SJCRH30 (cell line): ENCODE measurements at regions not wholly inside any gene's neighbourhood (a gene's known extent, or its start where the extent isn't known, plus 50 kb on each side); places are given as distances from the start of the nearest gene placed in this dataset.
"Not testable (repeated sequence)": the region's sequence is repeated elsewhere in the genome, so short reads cannot be mapped to it uniquely, and the experiment has no call there.

Experiments
- DNase-seq, 2 experiments: peaks; one replicate each; pipeline ENCODE4 v3.0.0-alpha.2; 2015 to 2020
- H3K27ac ChIP-seq: fragments of 250-450 bp; sonication (Bioruptor Pico); 2 replicates; pipeline ENCODE4 v1.5.1; 2020; ENCODE audit warnings: mild to moderate bottlenecking, moderate library complexity
- H3K27me3 ChIP-seq: fragments of 250-450 bp; sonication (Bioruptor Pico); 2 replicates; pipeline ENCODE4 v1.5.1; 2020; ENCODE audit warnings: mild to moderate bottlenecking, moderate library complexity
- H3K36me3 ChIP-seq: fragments of 250-450 bp; sonication (Bioruptor Pico); 2 replicates; pipeline ENCODE4 v1.5.1; 2020; ENCODE audit warnings: mild to moderate bottlenecking, moderate library complexity
- H3K4me1 ChIP-seq: fragments of 250-450 bp; sonication (Bioruptor Pico); 2 replicates; pipeline ENCODE4 v1.5.1; 2020; ENCODE audit warnings: mild to moderate bottlenecking, moderate library complexity
- H3K4me3 ChIP-seq: fragments of 250-450 bp; sonication (Bioruptor Pico); 2 replicates; pipeline ENCODE4 v1.5.1; 2020; ENCODE audit warnings: mild to moderate bottlenecking, moderate library complexity
- H3K9me3 ChIP-seq: fragments of 250-450 bp; sonication (Bioruptor Pico); replicated peaks from 2 replicates; pipeline ENCODE4 v1.5.1; 2020; ENCODE audit warnings: mild to moderate bottlenecking, moderate library complexity

- Histone ChIP-seq H3K4me1 (no peaks in the 10 kb centered on the region), H3K9me3 (no peaks in the 10 kb centered on the region), H3K36me3 (no peaks in the 10 kb centered on the region), H3K27me3 (no peaks in the 10 kb centered on the region), H3K4me3 (no peak overlapping the region), H3K27ac (no peak overlapping the region)
- no peak for DNase-seq
Observed at GRCh38 chr5:145628525-145628924, 206.6 kb downstream of the PRELID2 start.

DNA sequence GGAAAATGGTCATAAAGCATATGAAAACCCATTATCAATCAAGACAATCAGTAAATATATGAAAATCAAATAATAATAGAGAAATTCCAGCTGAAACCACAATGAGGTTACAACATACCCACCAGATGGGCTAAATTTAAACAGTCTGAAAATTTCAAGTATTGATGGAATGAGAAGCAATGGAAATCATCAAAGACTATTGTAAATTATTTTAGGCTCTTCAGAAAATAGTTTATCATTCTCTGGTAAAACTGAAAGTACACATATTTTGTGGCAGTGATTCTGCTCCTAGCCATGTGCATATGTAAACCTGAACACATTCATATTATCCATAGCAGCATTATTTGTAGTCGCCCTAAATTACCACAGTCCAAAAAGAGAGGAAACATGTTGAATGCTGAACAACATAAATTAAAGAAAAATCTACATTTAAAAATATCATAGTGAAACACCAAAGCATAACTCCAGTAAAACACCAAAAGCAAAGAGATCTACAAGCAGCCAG is 215.3 kb downstream of the PRELID2 start:
- no peaks in the 10 kb centered on the region for H3K36me3 ChIP-seq
- DNase-seq = no peak
- no peaks in the 10 kb centered on the region for H3K4me1 ChIP-seq
- no peaks in the 10 kb centered on the region for H3K27me3 ChIP-seq
- H3K9me3 ChIP-seq = no peaks in the 10 kb centered on the region
- no peak overlapping the region for H3K27ac ChIP-seq
- H3K4me3 ChIP-seq = no peak overlapping the region

DNA sequence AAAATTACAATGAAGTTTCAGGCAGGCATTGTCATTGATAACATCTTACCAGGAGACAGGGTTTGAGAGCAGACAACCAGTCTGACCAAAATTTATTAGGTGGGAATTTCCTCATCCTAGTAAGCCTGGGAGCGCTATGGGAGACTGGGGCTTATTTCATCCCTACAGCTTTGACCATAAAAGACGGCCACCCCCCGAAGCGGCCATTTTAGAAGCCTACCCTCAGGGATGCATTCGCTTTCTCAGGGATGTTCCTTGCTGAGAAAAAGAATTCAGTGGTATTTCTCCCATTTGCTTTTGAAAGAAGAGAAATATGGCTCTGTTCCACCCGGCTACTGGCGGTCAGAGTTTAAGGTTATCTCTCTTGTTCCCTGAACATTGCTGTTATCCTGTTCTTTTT is 218.4 kb downstream of the PRELID2 start:
- not testable (repeated sequence) for H3K36me3 ChIP-seq, H3K9me3 ChIP-seq, H3K4me1 ChIP-seq, DNase-seq, H3K4me3 ChIP-seq, H3K27ac ChIP-seq, H3K27me3 ChIP-seq

GRCh38 chr5:145598983-145599382 is 236.2 kb downstream of the PRELID2 start:
- H3K4me1 ChIP-seq = no peaks in the 10 kb centered on the region
- DNase-seq = no peak

DNA sequence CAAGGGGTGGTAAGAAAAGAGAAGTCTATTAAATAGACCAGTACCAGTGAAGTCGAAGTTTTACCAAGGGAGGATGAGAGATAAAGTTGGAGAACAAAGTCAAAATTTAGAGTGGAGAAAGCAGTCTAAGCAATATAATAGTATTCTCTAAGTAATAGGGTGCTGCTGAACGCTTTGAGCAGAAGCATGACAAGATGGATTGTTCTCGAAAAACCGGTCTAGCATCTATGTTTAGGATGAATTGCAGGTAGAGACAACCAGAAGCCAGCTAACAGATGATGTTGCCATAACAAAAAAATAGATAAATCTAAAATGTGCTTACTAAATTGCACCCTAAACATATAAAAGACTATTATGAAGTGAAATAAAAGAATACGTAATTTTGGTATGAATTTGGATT is 237.0 kb downstream of the PRELID2 start:
- H3K36me3 ChIP-seq = no peaks in the 10 kb centered on the region
- H3K27ac ChIP-seq = no peak overlapping the region
- DNase-seq = no peak
- H3K27me3 ChIP-seq = peaks cover 3% of the 10 kb centered on the region; the same call in 1 of the 2 replicates
- no peaks in the 10 kb centered on the region for H3K9me3 ChIP-seq
- H3K4me1 ChIP-seq = no peaks in the 10 kb centered on the region
- no peak overlapping the region for H3K4me3 ChIP-seq

More at GRCh38 chr5:145598983-145599382, 236.2 kb downstream of the PRELID2 start:
- no peaks in the 10 kb centered on the region for H3K36me3 ChIP-seq
- no peak overlapping the region for H3K27ac ChIP-seq
- H3K4me3 ChIP-seq = no peak overlapping the region
- H3K9me3 ChIP-seq = no peaks in the 10 kb centered on the region
- peaks cover 2% of the 10 kb centered on the region; the same call in 1 of the 2 replicates for H3K27me3 ChIP-seq

- Histone ChIP-seq H3K9me3 (no peaks in the 10 kb centered on the region), H3K27me3 (peaks cover 3% of the 10 kb centered on the region; the same call in 1 of the 2 replicates), H3K36me3 (no peaks in the 10 kb centered on the region), H3K27ac (no peak overlapping the region), H3K4me3 (no peak overlapping the region), H3K4me1 (no peaks in the 10 kb centered on the region)
- no peak for DNase-seq
Observed at GRCh38 chr5:145591578-145591977, 243.6 kb downstream of the PRELID2 start.

DNA sequence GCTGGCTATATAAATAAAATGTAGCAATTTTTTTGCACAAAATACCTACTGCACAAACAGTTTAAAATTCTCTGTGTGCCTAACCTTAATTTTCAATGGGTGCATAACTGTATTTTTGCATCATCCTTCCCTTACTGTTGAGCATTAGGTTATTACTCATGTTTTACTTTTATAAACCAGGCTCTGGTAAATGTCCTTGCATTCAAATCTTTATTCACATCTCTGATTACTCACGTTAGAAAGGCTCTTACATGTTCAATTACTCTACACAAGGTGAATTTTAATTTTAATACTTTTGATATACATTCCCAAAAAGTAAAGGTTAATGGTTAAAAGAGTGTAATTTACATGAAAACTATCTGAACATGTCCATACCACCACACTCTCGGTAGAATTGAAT is 246.1 kb downstream of the PRELID2 start:
- no peak overlapping the region for H3K4me3 ChIP-seq
- H3K27me3 ChIP-seq = peaks cover 2% of the 10 kb centered on the region; the same call in 1 of the 2 replicates
- H3K4me1 ChIP-seq = no peaks in the 10 kb centered on the region
- H3K36me3 ChIP-seq = no peaks in the 10 kb centered on the region
- H3K27ac ChIP-seq = no peak overlapping the region
- no peaks in the 10 kb centered on the region for H3K9me3 ChIP-seq
- no peak for DNase-seq

DNA sequence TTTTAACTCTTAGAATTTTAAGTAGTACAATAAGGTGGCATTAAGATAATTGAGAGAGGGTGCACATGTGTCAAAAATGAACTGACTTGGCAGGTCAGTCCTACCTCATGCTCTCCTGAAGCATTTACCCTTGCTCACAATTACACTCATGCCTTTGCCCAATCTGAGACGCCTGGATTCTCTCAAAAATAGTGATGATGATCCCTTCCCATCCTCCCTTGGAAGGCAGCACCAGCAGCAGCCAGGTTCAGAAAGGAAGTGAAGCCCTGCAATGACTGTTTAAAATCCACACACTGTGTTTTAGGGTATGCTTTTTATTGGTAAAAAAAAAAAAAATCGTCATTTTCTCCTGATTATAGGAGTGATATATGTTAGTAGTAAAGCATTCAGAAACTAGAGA is 246.6 kb downstream of the PRELID2 start:
- H3K27ac ChIP-seq = no peak overlapping the region

GRCh38 chr5:145588113-145588512 is 247.0 kb downstream of the PRELID2 start:
- DNase-seq = no peak
- no peak overlapping the region for H3K27ac ChIP-seq
- no peaks in the 10 kb centered on the region; the same call in 1 of the 2 replicates for H3K9me3 ChIP-seq
- H3K4me3 ChIP-seq = no peak overlapping the region
- no peaks in the 10 kb centered on the region for H3K36me3 ChIP-seq
- H3K27me3 ChIP-seq = no peaks in the 10 kb centered on the region
- H3K4me1 ChIP-seq = no peaks in the 10 kb centered on the region

More for the DNA sequence above, 246.6 kb downstream of the PRELID2 start:
- no peaks in the 10 kb centered on the region for H3K36me3 ChIP-seq
- H3K4me3 ChIP-seq = no peak overlapping the region
- no peak for DNase-seq
- H3K4me1 ChIP-seq = no peaks in the 10 kb centered on the region
- no peaks in the 10 kb centered on the region for H3K9me3 ChIP-seq
- H3K27me3 ChIP-seq = no peaks in the 10 kb centered on the region

DNA sequence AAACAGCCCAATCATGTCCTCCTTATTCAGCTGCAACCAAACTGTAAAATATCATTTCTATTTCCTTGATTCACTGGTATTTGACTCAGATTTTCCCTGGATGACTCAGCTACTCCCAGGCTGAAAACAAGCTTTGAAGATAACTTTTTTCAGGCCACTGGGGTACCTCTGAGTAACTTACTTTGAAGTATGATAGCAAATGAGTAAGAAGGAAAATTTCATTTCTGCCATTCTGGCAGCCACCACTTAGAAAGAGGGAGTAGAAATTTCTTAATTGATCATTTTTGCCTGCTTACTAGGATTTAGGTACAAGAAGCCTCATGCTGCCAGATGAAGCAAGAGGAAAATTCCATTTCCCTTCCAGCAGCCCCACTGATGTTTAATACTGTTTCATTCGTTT is 247.4 kb downstream of the PRELID2 start:
- DNase-seq = no peak
- H3K27ac ChIP-seq = no peak overlapping the region
- H3K36me3 ChIP-seq = no peaks in the 10 kb centered on the region
- H3K4me3 ChIP-seq = no peak overlapping the region
- H3K9me3 ChIP-seq = no peaks in the 10 kb centered on the region; the same call in 1 of the 2 replicates
- H3K27me3 ChIP-seq = no peaks in the 10 kb centered on the region
- H3K4me1 ChIP-seq = no peaks in the 10 kb centered on the region

DNA sequence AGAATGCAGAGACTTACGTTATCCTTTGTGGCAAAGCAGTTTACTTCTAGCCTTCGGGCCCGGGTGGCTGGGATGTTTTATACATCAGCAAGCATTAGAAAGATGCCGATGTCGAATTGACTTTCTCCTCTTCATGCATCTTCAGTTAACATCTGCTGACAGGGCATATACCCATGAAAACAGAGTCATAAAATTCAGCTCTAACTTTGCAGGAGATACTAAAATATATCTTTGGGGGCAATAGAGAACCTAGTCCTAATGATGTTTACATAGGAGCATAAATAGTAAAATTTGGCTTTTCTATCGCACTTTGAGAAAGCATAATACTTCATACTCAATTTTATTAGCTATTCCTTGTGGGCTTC is 247.9 kb downstream of the PRELID2 start:
- Histone ChIP-seq H3K36me3 (no peaks in the 10 kb centered on the region), H3K9me3 (no peaks in the 10 kb centered on the region; the same call in 1 of the 2 replicates), H3K4me3 (no peak overlapping the region), H3K4me1 (no peaks in the 10 kb centered on the region), H3K27me3 (no peaks in the 10 kb centered on the region), H3K27ac (no peak overlapping the region)
- DNase-seq = no peak

- H3K4me1 ChIP-seq = no peaks in the 10 kb centered on the region
- H3K9me3 ChIP-seq = no peaks in the 10 kb centered on the region; the same call in 1 of the 2 replicates
- no peaks in the 10 kb centered on the region for H3K27me3 ChIP-seq
- H3K36me3 ChIP-seq = no peaks in the 10 kb centered on the region
- H3K27ac ChIP-seq = no peak overlapping the region
- no peak overlapping the region for H3K4me3 ChIP-seq
- DNase-seq = no peak
Observed at GRCh38 chr5:145586661-145587307, 248.4 kb downstream of the PRELID2 start.

DNA sequence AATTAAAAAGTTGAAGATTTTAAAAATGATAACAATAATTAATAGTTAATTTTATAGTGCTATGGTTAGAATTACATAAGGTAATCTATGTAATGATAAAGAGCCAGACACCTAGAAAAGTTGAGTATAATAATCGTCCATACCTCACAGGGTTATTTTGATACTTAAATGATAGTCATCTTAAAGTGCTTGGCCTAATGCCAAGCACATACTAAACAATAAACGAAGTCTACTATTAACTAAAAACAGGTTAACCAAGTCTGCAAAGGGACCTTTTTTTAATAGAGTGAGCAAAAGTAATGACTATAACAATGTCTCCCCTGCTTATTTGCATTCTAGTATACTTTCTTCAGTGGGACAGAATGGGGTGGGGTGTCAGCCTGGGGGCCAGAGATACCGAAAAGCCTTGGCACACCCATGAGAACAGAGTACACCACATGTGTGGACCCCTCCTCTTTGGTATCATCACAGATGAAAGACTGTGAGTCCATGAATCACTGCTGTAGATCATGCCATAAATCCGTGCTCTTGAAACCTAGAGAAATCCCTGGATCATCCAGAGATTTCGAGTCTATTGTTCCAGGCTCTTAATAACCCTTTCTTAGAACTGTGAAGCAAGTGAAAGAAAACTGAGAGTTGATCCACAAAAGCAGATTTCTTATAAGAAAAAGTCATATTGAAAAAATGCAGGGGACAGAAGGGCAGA is 249.5 kb downstream of the PRELID2 start:
- no peak for DNase-seq
- Histone ChIP-seq H3K36me3 (no peaks in the 10 kb centered on the region), H3K27me3 (no peaks in the 10 kb centered on the region), H3K4me1 (no peaks in the 10 kb centered on the region), H3K27ac (no peak overlapping the region), H3K4me3 (no peak overlapping the region), H3K9me3 (no peaks in the 10 kb centered on the region; the same call in 1 of the 2 replicates)

DNA sequence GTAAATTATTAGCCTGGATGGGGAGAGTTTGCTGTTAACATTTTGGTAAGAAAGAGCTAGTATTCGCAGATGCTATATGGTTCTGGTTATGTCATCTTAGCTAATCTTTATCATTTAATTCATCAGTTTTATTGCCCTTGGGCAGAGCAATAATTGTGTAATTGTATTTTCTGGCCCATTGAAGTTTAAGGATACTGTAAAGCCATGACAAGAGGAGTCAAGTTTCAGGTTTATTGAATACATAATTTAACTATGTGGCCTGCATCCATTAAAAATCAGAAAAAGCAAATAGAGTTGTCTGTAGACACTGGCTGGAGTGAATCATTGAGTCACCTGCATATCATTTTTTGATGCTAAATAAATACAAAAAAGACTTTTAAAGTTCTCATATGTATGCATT is 255.8 kb downstream of the PRELID2 start:
- no peak overlapping the region for H3K4me3 ChIP-seq
- DNase-seq = no peak
- no peaks in the 10 kb centered on the region for H3K4me1 ChIP-seq
- no peaks in the 10 kb centered on the region for H3K27me3 ChIP-seq
- H3K9me3 ChIP-seq = no peaks in the 10 kb centered on the region; the same call in 1 of the 2 replicates
- H3K36me3 ChIP-seq = no peaks in the 10 kb centered on the region
- H3K27ac ChIP-seq = no peak overlapping the region

GRCh38 chr5:145574889-145575573 is 260.1 kb downstream of the PRELID2 start:
- DNase-seq = no peak
- no peaks in the 10 kb centered on the region for H3K9me3 ChIP-seq

More at GRCh38 chr5:145574889-145575573, 260.1 kb downstream of the PRELID2 start:
- Histone ChIP-seq H3K4me1 (no peaks in the 10 kb centered on the region), H3K27ac (no peak overlapping the region), H3K36me3 (no peaks in the 10 kb centered on the region), H3K4me3 (no peak overlapping the region), H3K27me3 (no peaks in the 10 kb centered on the region)
